ENCODE measurements at regions not wholly inside any gene's neighbourhood (a gene's known extent, or its start where the extent isn't known, plus 50 kb on each side); places are given as distances from the start of the nearest gene placed in this dataset.

GRCh38 chr18:30376515-30376914 lies 666.0 kb downstream of the DSC3 start:
- TF ChIP-seq, protein P1, sequence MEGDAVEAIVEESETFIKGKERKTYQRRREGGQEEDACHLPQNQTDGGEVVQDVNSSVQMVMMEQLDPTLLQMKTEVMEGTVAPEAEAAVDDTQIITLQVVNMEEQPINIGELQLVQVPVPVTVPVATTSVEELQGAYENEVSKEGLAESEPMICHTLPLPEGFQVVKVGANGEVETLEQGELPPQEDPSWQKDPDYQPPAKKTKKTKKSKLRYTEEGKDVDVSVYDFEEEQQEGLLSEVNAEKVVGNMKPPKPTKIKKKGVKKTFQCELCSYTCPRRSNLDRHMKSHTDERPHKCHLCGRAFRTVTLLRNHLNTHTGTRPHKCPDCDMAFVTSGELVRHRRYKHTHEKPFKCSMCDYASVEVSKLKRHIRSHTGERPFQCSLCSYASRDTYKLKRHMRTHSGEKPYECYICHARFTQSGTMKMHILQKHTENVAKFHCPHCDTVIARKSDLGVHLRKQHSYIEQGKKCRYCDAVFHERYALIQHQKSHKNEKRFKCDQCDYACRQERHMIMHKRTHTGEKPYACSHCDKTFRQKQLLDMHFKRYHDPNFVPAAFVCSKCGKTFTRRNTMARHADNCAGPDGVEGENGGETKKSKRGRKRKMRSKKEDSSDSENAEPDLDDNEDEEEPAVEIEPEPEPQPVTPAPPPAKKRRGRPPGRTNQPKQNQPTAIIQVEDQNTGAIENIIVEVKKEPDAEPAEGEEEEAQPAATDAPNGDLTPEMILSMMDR (IDR thresholded peaks at IDR 0.05), result no peak
- TF ChIP-seq POLR2A (IDR thresholded peaks at IDR 0.05), result no peak

Measured in lower leg skin (tissue), 3 donors.